Smooth muscle cell (in vitro differentiated cells): ENCODE measurements at regions not wholly inside any gene's neighbourhood (a gene's known extent, or its start where the extent isn't known, plus 50 kb on each side); places are given as distances from the start of the nearest gene placed in this dataset.

Experiments used
- DNase-seq: peaks from one replicate; lab custom pipeline; 2025; ENCODE audit not compliant: unreplicated experiment; lab: John Stamatoyannopoulos, UW
- H2AFZ ChIP-seq: fragments of 200-600 bp; sonication (generic); 2 replicates; pipeline ENCODE4 v1.6.0; 2016; ENCODE audit warnings: antibody characterized with exemption, low read depth, mild to moderate bottlenecking
- H3F3A ChIP-seq: fragments of 200-600 bp; sonication (generic); 2 replicates; pipeline ENCODE4 v1.6.0; 2017; ENCODE audit warnings: antibody characterized with exemption, low read depth
- H3K27ac ChIP-seq: fragments of 200-600 bp; sonication (generic); 2 replicates; pipeline ENCODE4 v1.5.1; 2016; ENCODE audit warnings: low read depth, mild to moderate bottlenecking
- H3K27me3 ChIP-seq: fragments of 200-600 bp; sonication (generic); 2 replicates; pipeline ENCODE4 v1.6.1; 2016; ENCODE audit warnings: low read depth, mild to moderate bottlenecking
- H3K36me3 ChIP-seq: fragments of 200-600 bp; sonication (generic); 2 replicates; pipeline ENCODE4 v1.5.1; 2016; ENCODE audit warnings: low read depth
- H3K4me1 ChIP-seq: fragments of 200-600 bp; sonication (generic); 2 replicates; pipeline ENCODE4 v1.5.1; 2016; ENCODE audit warnings: low read depth
- H3K4me2 ChIP-seq: fragments of 200-600 bp; sonication (generic); 2 replicates; pipeline ENCODE4 v1.6.0; 2016; ENCODE audit warnings: mild to moderate bottlenecking
- H3K4me3 ChIP-seq: fragments of 200-600 bp; sonication (generic); 2 replicates; pipeline ENCODE4 v1.5.1; 2016; ENCODE audit warnings: mild to moderate bottlenecking
- H3K79me2 ChIP-seq: fragments of 200-600 bp; sonication (generic); 2 replicates; pipeline ENCODE4 v1.6.0; 2016; ENCODE audit warnings: low read depth, mild to moderate bottlenecking
- H3K9ac ChIP-seq: fragments of 200-600 bp; sonication (generic); 2 replicates; pipeline ENCODE4 v1.6.0; 2016; ENCODE audit warnings: low read depth
- H3K9me3 ChIP-seq: fragments of 200-600 bp; sonication (generic); replicated peaks from 2 replicates; pipeline ENCODE4 v1.5.1; 2016; ENCODE audit warnings: low read depth
- H4K20me1 ChIP-seq: fragments of 200-600 bp; sonication (generic); 2 replicates; pipeline ENCODE4 v1.6.0; 2016; ENCODE audit warnings: low read depth
- WGBS: methylation state at CpG from one replicate; pipeline ENCODE4 v1.1.7; 2016; ENCODE audit warnings: low lambda C conversion rate; 5-methylcytosine and 5-hydroxymethylcytosine counted together
- TF ChIP-seq, protein P1 (sequence below): fragments of 200-600 bp; sonication (generic); IDR thresholded peaks from 2 replicates; pipeline ENCODE4 v1.5.1; 2017; ENCODE audit warnings: borderline replicate concordance, mild to moderate bottlenecking, antibody characterized with exemption; ENCODE audit not compliant: insufficient read depth, poor library complexity, severe bottlenecking

DNA sequence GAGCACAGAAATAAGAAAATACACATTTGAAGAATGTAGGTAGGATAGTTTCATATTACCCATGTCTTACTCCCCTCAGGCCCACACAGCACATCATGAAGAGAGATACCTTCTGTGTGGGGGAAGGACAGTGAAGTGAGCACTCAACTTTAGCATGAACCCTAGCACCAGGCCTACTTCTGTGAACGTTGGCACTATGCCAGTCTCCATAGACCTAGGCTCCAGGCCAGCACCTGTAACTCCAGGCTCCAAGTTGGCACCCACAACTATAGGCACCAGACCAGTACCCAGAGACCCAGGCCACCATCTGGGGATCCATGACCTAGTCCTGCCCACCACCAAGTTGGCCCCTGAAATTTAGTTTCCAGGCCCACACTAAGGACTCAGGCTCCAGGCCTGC lies 410.9 kb downstream of the INSC start:
- Histone ChIP-seq H3K4me1 (no peaks in the 10 kb centered on the region), H3K36me3 (no peaks in the 10 kb centered on the region), H3K79me2 (no peaks in the 10 kb centered on the region), H3K9ac (no peak overlapping the region), H3K27ac (no peak overlapping the region), H3K4me2 (no peak overlapping the region), H3K4me3 (no peak overlapping the region), H2AFZ (no peak overlapping the region), H3K27me3 (no peaks in the 10 kb centered on the region), H3F3A (no peaks in the 10 kb centered on the region), H4K20me1 (no peaks in the 10 kb centered on the region), H3K9me3 (peaks cover 16% of the 10 kb centered on the region)
- no peak for DNase-seq
- TF ChIP-seq, protein P1, sequence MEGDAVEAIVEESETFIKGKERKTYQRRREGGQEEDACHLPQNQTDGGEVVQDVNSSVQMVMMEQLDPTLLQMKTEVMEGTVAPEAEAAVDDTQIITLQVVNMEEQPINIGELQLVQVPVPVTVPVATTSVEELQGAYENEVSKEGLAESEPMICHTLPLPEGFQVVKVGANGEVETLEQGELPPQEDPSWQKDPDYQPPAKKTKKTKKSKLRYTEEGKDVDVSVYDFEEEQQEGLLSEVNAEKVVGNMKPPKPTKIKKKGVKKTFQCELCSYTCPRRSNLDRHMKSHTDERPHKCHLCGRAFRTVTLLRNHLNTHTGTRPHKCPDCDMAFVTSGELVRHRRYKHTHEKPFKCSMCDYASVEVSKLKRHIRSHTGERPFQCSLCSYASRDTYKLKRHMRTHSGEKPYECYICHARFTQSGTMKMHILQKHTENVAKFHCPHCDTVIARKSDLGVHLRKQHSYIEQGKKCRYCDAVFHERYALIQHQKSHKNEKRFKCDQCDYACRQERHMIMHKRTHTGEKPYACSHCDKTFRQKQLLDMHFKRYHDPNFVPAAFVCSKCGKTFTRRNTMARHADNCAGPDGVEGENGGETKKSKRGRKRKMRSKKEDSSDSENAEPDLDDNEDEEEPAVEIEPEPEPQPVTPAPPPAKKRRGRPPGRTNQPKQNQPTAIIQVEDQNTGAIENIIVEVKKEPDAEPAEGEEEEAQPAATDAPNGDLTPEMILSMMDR: no peak
- WGBS: 89% methylated on average over 1 of the region's 1 CpG

DNA sequence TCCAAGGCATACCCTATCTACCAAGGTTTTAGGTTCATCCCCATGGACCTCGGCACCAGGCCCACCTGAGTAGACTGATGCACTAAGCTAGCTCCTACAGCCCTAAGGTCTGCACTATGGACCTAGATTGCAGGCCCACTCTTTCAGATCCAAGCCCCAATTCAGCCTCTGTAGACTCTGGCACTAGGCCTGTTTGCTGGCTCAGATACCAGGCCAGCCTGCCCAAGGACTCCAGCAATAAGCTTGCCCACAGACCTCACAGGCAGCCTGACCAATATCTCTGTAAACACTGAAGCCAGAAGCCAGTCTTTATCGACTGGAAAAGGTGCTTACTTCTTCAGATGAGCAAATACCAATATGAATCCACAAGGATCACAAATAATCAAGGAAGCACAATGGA lies 411.3 kb downstream of the INSC start:
- Histone ChIP-seq H3K9me3 (peaks cover 16% of the 10 kb centered on the region), H3K4me1 (no peaks in the 10 kb centered on the region), H3K36me3 (no peaks in the 10 kb centered on the region), H3K27ac (no peak overlapping the region), H4K20me1 (no peaks in the 10 kb centered on the region), H3F3A (no peaks in the 10 kb centered on the region), H3K4me2 (no peak overlapping the region), H3K9ac (no peak overlapping the region), H3K27me3 (no peaks in the 10 kb centered on the region), H2AFZ (no peak overlapping the region), H3K4me3 (no peak overlapping the region), H3K79me2 (no peaks in the 10 kb centered on the region)
- WGBS: 78% methylated on average over 2 of the region's 2 CpGs
- DNase-seq: no peak
- TF ChIP-seq, protein P1: no peak

DNA sequence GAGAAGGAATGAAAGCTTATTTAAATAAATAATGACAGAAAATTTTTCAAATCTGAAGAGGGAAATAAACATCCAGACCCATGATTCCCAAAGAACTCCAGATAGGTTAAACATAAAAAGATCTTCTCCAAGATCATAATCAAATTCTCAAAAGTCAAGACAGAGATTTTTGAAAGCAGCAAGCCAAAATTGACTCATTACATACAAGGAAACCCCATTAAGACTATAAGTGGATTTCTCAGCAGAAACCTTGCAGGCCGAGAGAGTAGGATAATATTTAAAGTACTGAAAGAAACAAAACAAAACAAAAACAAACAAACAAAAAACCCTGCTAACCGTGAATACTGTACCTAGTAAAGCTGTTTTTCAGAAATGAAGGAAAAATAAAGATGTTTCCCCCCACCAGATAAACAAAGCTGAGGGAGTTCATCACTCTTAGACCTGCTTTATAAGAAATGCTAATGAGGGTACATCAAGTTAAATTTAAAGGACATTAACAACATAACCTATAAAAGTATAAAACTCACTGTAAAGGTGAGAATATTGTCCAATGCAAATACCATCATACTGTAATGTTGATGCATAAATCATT lies 412.2 kb downstream of the INSC start:
- Histone ChIP-seq H3K4me1 (no peaks in the 10 kb centered on the region), H3K36me3 (no peaks in the 10 kb centered on the region), H3K9me3 (peaks cover 16% of the 10 kb centered on the region), H3K4me2 (no peak overlapping the region), H3F3A (no peaks in the 10 kb centered on the region), H3K27me3 (no peaks in the 10 kb centered on the region), H4K20me1 (no peaks in the 10 kb centered on the region), H3K9ac (no peak overlapping the region), H3K79me2 (no peaks in the 10 kb centered on the region), H3K4me3 (no peak overlapping the region), H3K27ac (no peak overlapping the region), H2AFZ (no peak overlapping the region)
- DNase-seq: no peak
- 64% methylated on average over 2 of the region's 2 CpGs for WGBS
- TF ChIP-seq, protein P1: no peak

DNA sequence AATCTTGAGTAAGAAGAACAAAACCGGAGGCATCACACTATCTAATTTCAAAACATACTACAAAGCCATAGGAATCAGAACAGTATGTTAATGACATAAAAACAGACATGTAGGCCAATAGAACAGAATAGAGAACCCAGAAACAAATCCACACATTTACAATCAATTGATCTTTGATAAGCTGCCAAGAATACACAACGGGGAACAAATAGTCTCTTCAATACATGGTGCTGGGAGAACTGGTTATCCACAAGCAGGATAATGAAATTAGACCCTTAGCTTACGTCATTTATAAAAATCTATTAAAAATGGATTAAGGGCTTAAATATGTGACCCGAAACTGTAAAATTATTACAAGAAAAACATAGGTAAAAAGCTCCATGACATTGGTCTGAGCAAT lies 417.7 kb downstream of the INSC start:
- H2AFZ ChIP-seq: no peak overlapping the region
- H3K27ac ChIP-seq: no peak overlapping the region
- no peak overlapping the region for H3K9ac ChIP-seq
- 93% methylated on average over 4 of the region's 4 CpGs for WGBS
- no peak for DNase-seq
- H3K79me2 ChIP-seq: no peaks in the 10 kb centered on the region
- peaks cover 7% of the 10 kb centered on the region for H3K4me1 ChIP-seq
- peaks cover 8% of the 10 kb centered on the region for H3K9me3 ChIP-seq
- no peaks in the 10 kb centered on the region for H3F3A ChIP-seq
- no peak overlapping the region for H3K4me2 ChIP-seq
- no peaks in the 10 kb centered on the region for H3K36me3 ChIP-seq
- H3K27me3 ChIP-seq: no peaks in the 10 kb centered on the region
- TF ChIP-seq, protein P1: no peak
- no peak overlapping the region for H3K4me3 ChIP-seq
- H4K20me1 ChIP-seq: no peaks in the 10 kb centered on the region
